SK-N-MC (cell line): ENCODE measurements at regions not wholly inside any gene's neighbourhood (a gene's known extent, or its start where the extent isn't known, plus 50 kb on each side); places are given as distances from the start of the nearest gene placed in this dataset.

Source experiments
- EZH2 ChIP-seq: fragments of 200-600 bp; sonication (generic); IDR thresholded peaks from one replicate; pipeline ENCODE4 v1.6.1; 2017; ENCODE audit warnings: antibody characterized with exemption
- FOXP2 ChIP-seq: optimal IDR thresholded peaks from 2 replicates; pipeline ENCODE3; 2011; ENCODE audit warnings: mild to moderate bottlenecking, moderate library complexity; ENCODE audit not compliant: insufficient read depth; ENCODE audit errors: extremely low read length, control extremely low read depth
- POLR2AphosphoS5 ChIP-seq: IDR thresholded peaks from 2 replicates; pipeline ENCODE4 v1.6.1; 2012; ENCODE audit warnings: mild to moderate bottlenecking, low read depth, low read length, borderline replicate concordance

GRCh38 chr3:43959498-43960447, 269.0 kb downstream of the ABHD5 start:
- TF ChIP-seq EZH2 (no peak), POLR2AphosphoS5 (no peak), FOXP2 (no peak)
